Neuronal stem cell (in vitro differentiated cells): ENCODE measurements at regions not wholly inside any gene's neighbourhood (a gene's known extent, or its start where the extent isn't known, plus 50 kb on each side); places are given as distances from the start of the nearest gene placed in this dataset.

ENCODE experiments used
- DNase-seq: peaks from one replicate; pipeline ENCODE4 v3.0.0-alpha.2; 2013; ENCODE audit warnings: low spot score
- H2AFZ ChIP-seq: one replicate; pipeline ENCODE4 v1.6.1; 2013; ENCODE audit warnings: mild to moderate bottlenecking, low read length, inconsistent platforms
- H2AK5ac ChIP-seq: 2 replicates; pipeline ENCODE4 v1.6.1; 2013; ENCODE audit warnings: low read depth, mild to moderate bottlenecking, inconsistent platforms, low read length, moderate library complexity, mixed read lengths
- H2BK120ac ChIP-seq: 2 replicates; pipeline ENCODE4 v1.6.1; 2013; ENCODE audit warnings: low read depth, mild to moderate bottlenecking, inconsistent platforms, low read length, moderate library complexity, mixed read lengths
- H2BK12ac ChIP-seq: one replicate; pipeline ENCODE4 v1.6.1; 2013; ENCODE audit warnings: low read length, inconsistent platforms
- H2BK15ac ChIP-seq: 2 replicates; pipeline ENCODE4 v1.6.1; 2013; ENCODE audit warnings: mild to moderate bottlenecking, low read length, inconsistent platforms, mixed read lengths
- H2BK5ac ChIP-seq: one replicate; pipeline ENCODE4 v1.6.1; 2013; ENCODE audit warnings: inconsistent platforms, mild to moderate bottlenecking, low read length, moderate library complexity
- H3K14ac ChIP-seq: one replicate; pipeline ENCODE4 v1.6.1; 2013; ENCODE audit warnings: low read length, inconsistent platforms
- H3K18ac ChIP-seq: 2 replicates; pipeline ENCODE4 v1.6.1; 2013; ENCODE audit warnings: low read length, inconsistent platforms
- H3K23ac ChIP-seq: 2 replicates; pipeline ENCODE4 v1.6.1; 2013; ENCODE audit warnings: low read depth, mild to moderate bottlenecking, mixed read lengths, low read length, inconsistent platforms; ENCODE audit not compliant: poor library complexity
- H3K27ac ChIP-seq: replicated peaks from 3 replicates; pipeline ENCODE4 v1.5.1; 2013; ENCODE audit warnings: low read length, inconsistent platforms
- H3K27me3 ChIP-seq, 3 experiments: 2 replicates each; pipeline ENCODE4 v1.6.1; 2013; ENCODE audit warnings: low read length in 3 of 3, mild to moderate bottlenecking in 2 of 3, inconsistent platforms in 1 of 3, low read depth in 1 of 3, mixed read lengths in 1 of 3, moderate library complexity in 1 of 3; ENCODE audit not compliant: control insufficient read depth in 3 of 3, insufficient read depth in 3 of 3
- H3K36me3 ChIP-seq, 2 donors: replicated peaks in 1 of 2; 2 replicates each; pipeline ENCODE4 v1.6.1; 2013; ENCODE audit warnings: low read length in 2 of 2; ENCODE audit not compliant: control insufficient read depth in 2 of 2, insufficient read depth in 2 of 2
- H3K4ac ChIP-seq: 2 replicates; pipeline ENCODE4 v1.6.1; 2013; ENCODE audit warnings: inconsistent platforms, mild to moderate bottlenecking, low read length, moderate library complexity
- H3K4me1 ChIP-seq, 2 donors: 1 replicate in 1 of 2; 2 replicates in 1 of 2; pipeline ENCODE4 v1.6.1; 2013; ENCODE audit warnings: low read length in 2 of 2, low read depth in 1 of 2; ENCODE audit not compliant: control insufficient read depth in 2 of 2, insufficient read depth in 1 of 2
- H3K4me2 ChIP-seq: one replicate; pipeline ENCODE4 v1.6.1; 2013; ENCODE audit warnings: mild to moderate bottlenecking, low read length, inconsistent platforms; ENCODE audit not compliant: insufficient read depth, poor library complexity, severe bottlenecking
- H3K4me3 ChIP-seq, 2 donors: 2 replicates each; pipeline ENCODE4 v1.5.1; 2013; ENCODE audit warnings: low read length in 2 of 2, mild to moderate bottlenecking in 2 of 2, inconsistent platforms in 1 of 2, moderate library complexity in 1 of 2
- H3K79me1 ChIP-seq: one replicate; pipeline ENCODE4 v1.6.1; 2013; ENCODE audit warnings: low read depth, mild to moderate bottlenecking, inconsistent platforms, low read length, moderate library complexity
- H3K9ac ChIP-seq: one replicate; pipeline ENCODE4 v1.6.1; 2013; ENCODE audit warnings: mild to moderate bottlenecking, low read depth, low read length, inconsistent platforms; ENCODE audit not compliant: poor library complexity
- H3K9me3 ChIP-seq, 2 donors: replicated peaks in 1 of 2; 2 replicates each; pipeline versions ENCODE3 to v1.6.1; 2013; ENCODE audit warnings: low read length in 2 of 2, mild to moderate bottlenecking in 2 of 2, inconsistent platforms in 1 of 2, low read depth in 1 of 2, mixed read lengths in 1 of 2, moderate library complexity in 1 of 2; ENCODE audit not compliant: control insufficient read depth in 2 of 2, insufficient read depth in 1 of 2
- H4K8ac ChIP-seq: one replicate; pipeline ENCODE4 v1.6.1; 2013; ENCODE audit warnings: low read depth, mild to moderate bottlenecking, inconsistent platforms, low read length, moderate library complexity
- H4K91ac ChIP-seq: one replicate; pipeline ENCODE4 v1.6.1; 2013; ENCODE audit warnings: low read length, low read depth, mild to moderate bottlenecking, inconsistent platforms; ENCODE audit not compliant: poor library complexity
- WGBS, 2 donors: extraction: QIAGEN DNeasy Blood & Tissue Kit; methylation state at CpG; one replicate each; pipeline ENCODE4 v1.1.7; 2013; ENCODE audit warnings: missing lambda C conversion rate in 2 of 2, mixed read lengths in 1 of 2; ENCODE audit not compliant: insufficient read length in 2 of 2, insufficient replicate concordance in 1 of 2; ENCODE audit errors: extremely low coverage in 2 of 2; 5-methylcytosine and 5-hydroxymethylcytosine counted together

GRCh38 chr7:51629206-51629605, 312.6 kb upstream of the COBL start:
- Histone ChIP-seq H2AK5ac (no peak overlapping the region), H2BK12ac (no peak overlapping the region), H3K4ac (no peak overlapping the region), H3K27ac (no peak overlapping the region), H3K4me2 (no peak overlapping the region), H4K8ac (no peak overlapping the region), H3K4me1 (peaks cover 0 to 13% of the 10 kb centered on the region in 2 donors), H3K14ac (no peak overlapping the region), H2BK5ac (no peak overlapping the region), H3K23ac (no peak overlapping the region), H4K91ac (no peak overlapping the region), H3K18ac (no peak overlapping the region), H2AFZ (no peak overlapping the region), H3K79me1 (no peaks in the 10 kb centered on the region), H3K36me3 (no peaks in the 10 kb centered on the region), H2BK120ac (no peak overlapping the region), H3K9ac (no peak overlapping the region), H2BK15ac (no peak overlapping the region), H3K4me3 (no peak overlapping the region), H3K27me3 (no peaks in the 10 kb centered on the region), H3K9me3 (peaks cover 5 to 8% of the 10 kb centered on the region in 2 donors)
- DNase-seq, result no peak
- WGBS, 2 donors, result no CpG with 5 or more reads among the region's 5 CpGs

GRCh38 chr7:51621956-51622355, 305.3 kb upstream of the COBL start:
- Histone ChIP-seq H3K23ac (no peak overlapping the region), H3K4ac (no peak overlapping the region), H3K4me1 (peaks cover 0 to 2% of the 10 kb centered on the region in 2 donors), H2BK15ac (no peak overlapping the region), H2BK12ac (no peak overlapping the region), H2AK5ac (no peak overlapping the region), H2AFZ (no peak overlapping the region), H3K27me3 (no peaks in the 10 kb centered on the region), H3K36me3 (no peaks in the 10 kb centered on the region), H4K91ac (no peak overlapping the region), H2BK120ac (no peak overlapping the region), H2BK5ac (no peak overlapping the region), H3K79me1 (no peaks in the 10 kb centered on the region), H4K8ac (no peak overlapping the region), H3K9ac (no peak overlapping the region), H3K27ac (no peak overlapping the region), H3K14ac (no peak overlapping the region), H3K9me3 (peaks cover 0 to 10% of the 10 kb centered on the region in 2 donors), H3K4me3 (no peak overlapping the region), H3K4me2 (no peak overlapping the region), H3K18ac (no peak overlapping the region)
- DNase-seq, result no peak
- WGBS, 2 donors, result no CpG with 5 or more reads among the region's 2 CpGs

GRCh38 chr7:51620706-51621105, 304.1 kb upstream of the COBL start:
- H3K4me2 ChIP-seq, result no peak overlapping the region
- no peaks in the 10 kb centered on the region for H3K79me1 ChIP-seq
- no peak overlapping the region for H2BK120ac ChIP-seq
- H2BK12ac ChIP-seq, result no peak overlapping the region
- H3K9ac ChIP-seq, result no peak overlapping the region
- H3K27ac ChIP-seq, result no peak overlapping the region
- H2BK15ac ChIP-seq, result no peak overlapping the region
- H3K36me3 ChIP-seq, result no peaks in the 10 kb centered on the region
- peak overlapping the region; percentile 33 for H2AFZ ChIP-seq
- no peak overlapping the region for H4K8ac ChIP-seq
- H3K4me1 ChIP-seq, result peaks cover 0 to 2% of the 10 kb centered on the region in 2 donors
- H3K9me3 ChIP-seq, result peaks cover 0 to 10% of the 10 kb centered on the region in 2 donors
- H3K27me3 ChIP-seq, result no peaks in the 10 kb centered on the region
- H2BK5ac ChIP-seq, result no peak overlapping the region
- no peak overlapping the region for H3K4me3 ChIP-seq
- DNase-seq, result no peak
- WGBS, 2 donors, result no CpG with 5 or more reads among the region's 5 CpGs
- no peak overlapping the region for H3K14ac ChIP-seq
- no peak overlapping the region for H3K18ac ChIP-seq
- no peak overlapping the region for H2AK5ac ChIP-seq
- H4K91ac ChIP-seq, result no peak overlapping the region
- H3K23ac ChIP-seq, result no peak overlapping the region
- H3K4ac ChIP-seq, result no peak overlapping the region

- no peak overlapping the region for H4K91ac ChIP-seq
- no peak for DNase-seq
- no peak overlapping the region for H3K23ac ChIP-seq
- H2BK12ac ChIP-seq, result no peak overlapping the region
- H2BK120ac ChIP-seq, result no peak overlapping the region
- H2BK5ac ChIP-seq, result no peak overlapping the region
- H3K27me3 ChIP-seq, result no peaks in the 10 kb centered on the region
- H3K9ac ChIP-seq, result no peak overlapping the region
- H4K8ac ChIP-seq, result no peak overlapping the region
- no peak overlapping the region for H2AK5ac ChIP-seq
- WGBS, 2 donors, result no CpG with 5 or more reads among the region's 3 CpGs
- H3K79me1 ChIP-seq, result no peaks in the 10 kb centered on the region
- no peak overlapping the region for H2AFZ ChIP-seq
- H3K4me2 ChIP-seq, result no peak overlapping the region
- peaks cover 0 to 10% of the 10 kb centered on the region in 2 donors for H3K9me3 ChIP-seq
- H3K27ac ChIP-seq, result no peak overlapping the region
- no peaks in the 10 kb centered on the region for H3K36me3 ChIP-seq
- peaks cover 0 to 2% of the 10 kb centered on the region in 2 donors for H3K4me1 ChIP-seq
- no peak overlapping the region for H2BK15ac ChIP-seq
- H3K14ac ChIP-seq, result no peak overlapping the region
- H3K4me3 ChIP-seq, result no peak overlapping the region
- H3K4ac ChIP-seq, result no peak overlapping the region
- H3K18ac ChIP-seq, result peak overlapping the region; percentile 74
Measured at GRCh38 chr7:51619880-51620279, 303.3 kb upstream of the COBL start.
